ENCODE measurements at regions not wholly inside any gene's neighbourhood (a gene's known extent, or its start where the extent isn't known, plus 50 kb on each side); places are given as distances from the start of the nearest gene placed in this dataset.

- in situ Hi-C loops (cut with MboI; ENCODE audit: low pct_ligation_motif_present in 1 of 4, low pct_unique_long_range_greater_than_20kb in 1 of 4, low sequenced_read_pairs in 3 of 4) = no loop called here
- Histone ChIP-seq H3K27ac (no peak overlapping the region), H3K9me3 (no peaks in the 10 kb centered on the region), H3K4me1 (no peaks in the 10 kb centered on the region), H3K27me3 (no peaks in the 10 kb centered on the region), H3K36me3 (no peaks in the 10 kb centered on the region), H3K4me3 (no peak overlapping the region)
- TF ChIP-seq EP300 (IDR thresholded peaks at IDR 0.05; ENCODE audit: low read depth) (no peak), POLR2A (IDR thresholded peaks at IDR 0.05) (no peak), CTCF (IDR thresholded peaks at IDR 0.05) (no peak), POLR2AphosphoS5 (IDR thresholded peaks at IDR 0.05) (no peak)
- WGBS, 2 donors (ENCODE audit: low coverage in 1 of 2) = 14 to 31% methylated on average over 2 to 3 of the region's 3 CpGs
- DNase-seq = no peak
- intact Hi-C loops (cut with DNase I; ENCODE audit: low total_unique reads) = no loop called here
Measured at GRCh38 chr4:19823781-19824180, 427.9 kb upstream of the SLIT2 start.

- H3K36me3 ChIP-seq = no peaks in the 10 kb centered on the region
- H3K9me3 ChIP-seq = no peaks in the 10 kb centered on the region
- 78 to 100% methylated on average over 1 of the region's 1 CpG for WGBS, 2 donors (ENCODE audit: low coverage in 1 of 2)
- no peak for DNase-seq
- TF ChIP-seq POLR2A (IDR thresholded peaks at IDR 0.05) = no peak
- TF ChIP-seq CTCF (IDR thresholded peaks at IDR 0.05) = no peak
- TF ChIP-seq EP300 (IDR thresholded peaks at IDR 0.05; ENCODE audit: low read depth) = no peak
- TF ChIP-seq POLR2AphosphoS5 (IDR thresholded peaks at IDR 0.05) = no peak
- intact Hi-C loops (cut with DNase I; ENCODE audit: low total_unique reads) = no loop called here
- H3K27ac ChIP-seq = no peak overlapping the region
- no peak overlapping the region for H3K4me3 ChIP-seq
- H3K4me1 ChIP-seq = no peaks in the 10 kb centered on the region
- no peaks in the 10 kb centered on the region for H3K27me3 ChIP-seq
- in situ Hi-C loops (cut with MboI; ENCODE audit: low pct_ligation_motif_present in 1 of 4, low pct_unique_long_range_greater_than_20kb in 1 of 4, low sequenced_read_pairs in 3 of 4) = no loop called here
Measured at GRCh38 chr4:19819737-19820136, 432.0 kb upstream of the SLIT2 start.

GRCh38 chr4:19809989-19810388 lies 441.7 kb upstream of the SLIT2 start:
- WGBS, 2 donors (ENCODE audit: low coverage in 1 of 2) = 11 to 28% methylated on average over 1 of the region's 1 CpG
- in situ Hi-C loops (cut with MboI; ENCODE audit: low pct_ligation_motif_present in 1 of 4, low pct_unique_long_range_greater_than_20kb in 1 of 4, low sequenced_read_pairs in 3 of 4) = no loop called here
- H3K27me3 ChIP-seq = no peaks in the 10 kb centered on the region

GRCh38 chr4:19807505-19807904 lies 444.2 kb upstream of the SLIT2 start:
- DNase-seq = no peak
- WGBS, 2 donors (ENCODE audit: low coverage in 1 of 2) = 43 to 50% methylated on average over 2 of the region's 2 CpGs

More at GRCh38 chr4:19809989-19810388, 441.7 kb upstream of the SLIT2 start:
- Histone ChIP-seq H3K9me3 (no peaks in the 10 kb centered on the region), H3K36me3 (no peaks in the 10 kb centered on the region), H3K4me1 (no peaks in the 10 kb centered on the region), H3K4me3 (no peak overlapping the region), H3K27ac (no peak overlapping the region)
- TF ChIP-seq POLR2AphosphoS5 (IDR thresholded peaks at IDR 0.05) (no peak), CTCF (IDR thresholded peaks at IDR 0.05) (no peak), EP300 (IDR thresholded peaks at IDR 0.05; ENCODE audit: low read depth) (no peak), POLR2A (IDR thresholded peaks at IDR 0.05) (no peak)
- intact Hi-C loops (cut with DNase I; ENCODE audit: low total_unique reads) = no loop called here
- DNase-seq = no peak

More at GRCh38 chr4:19807505-19807904, 444.2 kb upstream of the SLIT2 start:
- Histone ChIP-seq H3K27ac (no peak overlapping the region), H3K27me3 (no peaks in the 10 kb centered on the region), H3K4me3 (no peak overlapping the region), H3K36me3 (no peaks in the 10 kb centered on the region), H3K4me1 (no peaks in the 10 kb centered on the region), H3K9me3 (no peaks in the 10 kb centered on the region)
- TF ChIP-seq POLR2AphosphoS5 (IDR thresholded peaks at IDR 0.05) (no peak), CTCF (IDR thresholded peaks at IDR 0.05) (no peak), EP300 (IDR thresholded peaks at IDR 0.05; ENCODE audit: low read depth) (no peak), POLR2A (IDR thresholded peaks at IDR 0.05) (no peak)
- intact Hi-C loops (cut with DNase I; ENCODE audit: low total_unique reads) = no loop called here
- in situ Hi-C loops (cut with MboI; ENCODE audit: low pct_ligation_motif_present in 1 of 4, low pct_unique_long_range_greater_than_20kb in 1 of 4, low sequenced_read_pairs in 3 of 4) = no loop called here

Measured in transverse colon (tissue), 4 donors.